ENCODE measurements at regions not wholly inside any gene's neighbourhood (a gene's known extent, or its start where the extent isn't known, plus 50 kb on each side); places are given as distances from the start of the nearest gene placed in this dataset.

DNA sequence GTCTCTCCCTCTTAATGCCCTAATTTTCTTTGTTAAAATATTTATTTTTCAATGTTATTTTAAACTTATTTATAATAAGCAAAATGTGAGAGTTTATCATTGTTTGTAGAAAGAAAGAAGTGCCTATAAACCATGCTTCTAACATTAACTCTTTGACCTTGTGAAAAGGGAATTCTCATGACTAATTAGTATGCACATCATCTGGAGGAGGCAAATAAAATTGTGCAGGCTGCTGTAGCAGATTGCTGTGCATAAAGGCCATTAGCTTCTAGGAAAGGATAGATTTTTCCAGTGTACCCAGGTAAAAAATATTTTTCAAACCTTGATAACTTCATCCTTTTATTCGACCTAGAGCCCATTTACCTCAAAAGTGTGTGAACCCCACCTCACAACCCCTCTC is 84.6 kb upstream of the GUCY1A1 start (continued):
- TF ChIP-seq BACH1 (IDR thresholded peaks at IDR 0.05; ENCODE audit: low read length): no peak

All from H1 (cell line).